Hepatic stellate cell (primary cell): ENCODE measurements at regions not wholly inside any gene's neighbourhood (a gene's known extent, or its start where the extent isn't known, plus 50 kb on each side); places are given as distances from the start of the nearest gene placed in this dataset.
"Not testable (repeated sequence)": the region's sequence is repeated elsewhere in the genome, so short reads cannot be mapped to it uniquely, and the experiment has no call there.

ENCODE experiments used
- DNase-seq: peaks from one replicate; pipeline ENCODE4 v3.0.0; 2011; ENCODE audit warnings: low spot score

- DNase-seq: no peak
These were observed 59.7 kb upstream of the RBFOX2 start for GRCh38 chr22:36088292-36088691.

GRCh38 chr22:36087784-36088183, 59.2 kb upstream of the RBFOX2 start:
- no peak for DNase-seq

GRCh38 chr22:36086629-36087254, 58.1 kb upstream of the RBFOX2 start:
- no peak for DNase-seq

- DNase-seq: no peak
These were observed 57.5 kb upstream of the RBFOX2 start for GRCh38 chr22:36086170-36086490.

- no peak for DNase-seq
These were observed 57.0 kb upstream of the RBFOX2 start for GRCh38 chr22:36085476-36086169.

GRCh38 chr22:36084717-36085116, 56.1 kb upstream of the RBFOX2 start:
- DNase-seq: no peak

GRCh38 chr22:36083056-36083455, 54.4 kb upstream of the RBFOX2 start:
- DNase-seq: no peak

- DNase-seq: peak; percentile 83
These were observed 52.4 kb upstream of the RBFOX2 start for GRCh38 chr22:36081023-36081431.

- not testable (repeated sequence) for DNase-seq
These were observed 51.7 kb upstream of the RBFOX2 start for GRCh38 chr22:36080281-36080680.

- no peak for DNase-seq
These were observed 50.4 kb upstream of the RBFOX2 start for GRCh38 chr22:36079041-36079440.
